HG03521 (cell line): ENCODE measurements at regions not wholly inside any gene's neighbourhood (a gene's known extent, or its start where the extent isn't known, plus 50 kb on each side); places are given as distances from the start of the nearest gene placed in this dataset.
"Not testable (repeated sequence)": the region's sequence is repeated elsewhere in the genome, so short reads cannot be mapped to it uniquely, and the experiment has no call there.

Experiments used
- ATAC-seq: cut with Tn5 transposase; IDR thresholded peaks from one replicate; pipeline ENCODE4 v1.9.1; 2021; ENCODE audit warnings: mild to moderate bottlenecking, moderate library complexity; ENCODE audit not compliant: unreplicated experiment

DNA sequence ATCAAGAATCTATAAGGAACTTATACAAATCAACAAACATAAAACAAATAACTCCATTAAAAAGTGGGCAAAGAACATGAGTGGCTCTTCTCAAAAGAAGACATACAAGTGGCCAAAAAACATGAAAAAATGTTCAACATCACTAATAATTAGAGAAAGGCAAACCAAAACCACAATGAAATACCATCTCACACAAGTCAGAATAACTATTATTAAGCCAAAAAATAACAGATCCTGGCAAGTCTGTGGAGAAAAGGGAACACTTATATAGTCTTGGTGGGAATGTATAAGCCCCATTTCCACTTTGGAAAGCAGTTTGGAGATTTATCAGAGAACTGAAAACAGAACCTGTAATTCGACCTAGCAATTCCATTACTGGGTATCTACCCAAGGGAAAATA, 921.0 kb downstream of the KCNA4 start:
- ATAC-seq, result no peak

DNA sequence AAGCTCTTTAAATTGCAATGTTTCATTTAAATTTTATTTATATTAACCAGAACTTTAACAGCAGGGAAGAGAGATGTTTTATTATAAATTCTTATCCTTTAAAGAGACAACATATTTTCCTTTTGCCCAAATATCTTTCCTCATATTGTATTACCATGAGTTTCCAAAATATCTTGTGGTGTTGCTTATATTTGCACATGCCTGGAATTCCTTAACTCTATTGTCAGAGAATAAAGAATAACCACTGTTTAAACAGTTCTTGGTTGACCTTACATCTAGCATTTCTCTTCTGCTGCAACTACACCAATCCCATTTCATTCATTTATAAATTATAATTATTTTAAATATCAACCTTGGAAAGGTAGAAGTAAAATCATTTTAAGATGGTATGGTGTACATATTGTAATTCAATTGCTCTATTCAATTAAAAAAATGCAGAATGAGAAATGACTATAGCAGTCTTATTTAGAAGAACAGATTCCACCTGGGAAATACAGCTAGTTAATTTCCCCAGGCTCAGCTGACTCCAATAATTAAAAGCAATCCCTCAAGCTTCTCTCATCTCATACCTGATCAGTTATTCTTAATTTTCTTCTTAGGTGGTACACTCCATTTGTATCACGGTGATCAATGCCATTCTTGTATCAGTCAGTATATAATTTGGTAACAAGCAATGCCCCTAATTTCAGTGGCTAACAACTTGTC, 923.3 kb downstream of the KCNA4 start:
- ATAC-seq, result no peak

DNA sequence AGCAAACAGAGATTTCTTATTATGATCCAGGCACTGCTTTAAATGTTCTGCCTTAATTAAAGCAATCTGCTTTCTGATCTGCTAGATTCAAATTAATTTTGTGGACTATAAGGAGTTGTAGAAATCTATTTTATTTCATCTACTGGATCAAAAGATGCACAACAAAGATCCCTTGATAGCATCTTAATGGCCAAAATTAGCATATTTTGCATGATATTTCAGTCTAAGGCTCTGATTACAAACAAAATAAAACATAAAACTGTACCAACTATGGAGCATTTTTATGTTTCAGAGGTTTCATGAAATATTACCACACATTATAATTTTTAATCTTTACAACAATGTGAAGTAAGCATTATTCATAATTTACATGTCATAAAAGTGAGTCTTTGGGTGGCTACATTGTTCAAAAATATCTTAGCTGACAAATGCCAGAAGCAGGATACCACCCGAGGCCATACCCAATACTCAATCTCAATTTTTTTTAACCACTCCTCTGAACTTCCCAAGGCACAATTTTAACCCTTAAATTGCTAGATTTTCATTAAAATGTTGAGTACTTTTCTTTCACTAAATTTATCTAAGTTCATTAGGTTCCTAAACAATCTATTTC, 929.5 kb downstream of the KCNA4 start:
- ATAC-seq, result no peak

DNA sequence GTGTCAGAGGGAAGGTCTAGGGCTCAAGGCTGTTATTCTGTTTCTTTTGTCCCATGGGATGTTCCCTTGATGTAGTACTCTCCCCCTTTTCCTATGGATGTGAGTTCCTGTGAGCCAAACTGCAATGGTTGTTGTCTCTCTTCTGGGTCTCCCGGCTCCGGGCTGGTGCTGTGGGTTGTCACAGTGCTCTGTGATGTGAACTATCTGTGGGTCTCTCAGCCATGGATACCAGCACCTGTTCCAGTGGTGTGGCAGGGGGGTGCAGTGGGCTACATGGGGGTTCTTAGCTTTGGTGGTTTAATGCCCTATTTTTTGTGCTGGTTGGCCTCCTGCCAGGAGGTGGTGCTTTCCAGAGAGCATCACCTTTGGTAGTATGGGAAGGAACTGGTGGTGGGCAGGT, 941.1 kb downstream of the KCNA4 start:
- ATAC-seq, result no peak

DNA sequence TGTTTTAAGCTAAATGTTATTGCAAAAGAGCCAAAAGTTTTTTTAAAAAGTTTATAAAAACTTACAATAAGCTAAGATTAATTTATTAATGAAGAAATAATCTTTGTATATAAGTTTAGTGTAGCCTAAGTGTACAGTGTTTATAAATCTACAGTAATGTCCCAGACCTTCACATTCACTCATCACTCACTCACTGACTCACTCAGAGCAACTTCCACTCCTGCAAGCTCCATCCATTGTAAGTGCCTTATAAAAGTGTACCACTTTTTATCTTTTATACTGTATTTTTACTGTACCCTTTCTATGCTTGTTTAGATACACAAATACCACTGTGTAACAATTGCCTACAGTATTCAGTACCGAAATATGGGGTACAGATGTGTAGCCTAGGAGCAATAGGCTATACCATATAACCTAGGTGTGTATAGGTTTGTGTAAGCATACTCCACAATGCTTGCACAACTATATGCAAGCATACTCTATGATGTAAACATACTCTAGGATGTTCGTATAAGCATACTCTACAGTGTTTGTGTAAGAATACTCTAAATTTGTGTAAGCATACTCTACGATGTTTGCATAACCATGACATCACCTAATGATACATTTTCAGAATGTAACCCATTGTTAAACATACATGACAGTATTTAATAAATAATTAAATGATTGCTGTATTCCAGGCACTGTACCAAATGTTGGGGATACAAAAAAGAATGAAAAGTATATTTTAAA, 953.0 kb downstream of the KCNA4 start:
- ATAC-seq, result no peak

DNA sequence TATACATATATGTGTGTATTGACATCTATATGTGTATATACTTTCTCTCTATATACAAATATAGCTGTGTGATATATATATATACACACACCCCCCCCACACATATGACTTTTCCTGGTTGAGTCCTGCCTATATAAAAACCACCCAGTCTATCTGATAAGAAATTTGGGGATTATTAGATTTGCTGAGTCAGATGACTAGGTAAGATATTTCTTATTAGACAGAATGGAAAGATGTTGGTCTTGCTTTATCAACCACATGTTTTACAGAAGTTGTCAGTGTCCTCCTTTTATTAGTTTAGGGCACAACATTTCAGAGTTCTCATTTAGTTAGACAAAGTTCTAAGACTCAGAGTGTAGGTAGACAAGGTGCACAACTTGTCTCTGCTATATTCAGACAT, 953.3 kb downstream of the METTL15 start:
- no peak for ATAC-seq

DNA sequence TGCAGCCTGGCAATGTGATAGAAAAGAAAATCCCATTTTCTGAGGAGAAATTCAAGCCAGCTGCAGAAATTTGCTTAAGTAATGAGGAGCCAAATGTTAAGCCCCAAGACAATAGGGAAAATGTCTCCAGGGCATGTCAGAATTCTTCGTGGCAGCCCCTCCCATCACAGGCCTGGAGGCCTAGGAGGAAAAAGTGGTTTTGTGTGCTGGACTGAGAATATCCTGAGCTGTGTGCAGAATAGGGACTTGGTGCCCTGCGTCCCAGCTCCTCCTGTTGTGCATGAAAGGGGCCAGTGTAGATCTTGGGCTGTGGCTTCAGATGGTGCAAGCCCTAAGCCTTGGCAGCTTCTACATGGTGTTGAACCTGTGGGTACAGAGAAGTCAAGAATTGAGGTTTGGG, 948.3 kb downstream of the METTL15 start:
- not testable (repeated sequence) for ATAC-seq

DNA sequence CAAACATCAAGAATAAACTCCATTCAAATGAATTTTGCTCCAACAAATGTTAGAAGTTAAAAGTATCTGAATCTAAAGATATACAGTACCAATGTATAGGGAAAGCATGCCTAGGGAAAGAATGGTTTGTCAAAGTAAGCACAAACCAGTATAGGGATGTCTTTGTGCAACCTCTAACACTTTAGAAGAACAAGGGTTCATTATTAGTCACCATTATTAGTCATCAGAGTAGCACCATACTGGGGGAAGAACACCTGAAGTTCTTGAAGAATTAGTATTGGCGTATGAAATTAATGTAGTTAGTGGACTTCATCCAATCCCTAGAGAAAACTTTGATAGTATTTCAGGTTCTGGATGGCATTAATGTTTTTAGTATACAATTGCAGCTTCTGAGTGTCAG, 943.7 kb downstream of the METTL15 start:
- no peak for ATAC-seq

DNA sequence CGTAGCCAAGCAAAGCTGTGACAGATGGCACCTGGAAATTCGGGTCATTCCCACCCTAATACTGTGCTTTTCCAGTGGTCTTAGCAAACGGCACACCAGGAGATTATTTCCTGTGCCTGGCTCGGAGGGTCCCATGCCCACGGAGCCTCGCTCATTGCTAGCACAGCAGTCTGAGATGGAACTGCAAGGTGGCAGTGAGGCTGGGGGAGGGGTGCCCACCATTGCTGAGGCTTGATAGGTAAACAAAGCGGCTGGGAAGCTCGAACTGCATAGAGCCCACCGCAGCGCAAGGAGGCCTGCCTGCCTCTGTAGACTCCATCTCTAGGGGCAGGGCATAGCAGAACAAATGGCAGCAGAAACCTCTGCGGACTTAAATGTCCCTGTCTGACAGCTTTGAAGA, 942.8 kb downstream of the METTL15 start:
- not testable (repeated sequence) for ATAC-seq

DNA sequence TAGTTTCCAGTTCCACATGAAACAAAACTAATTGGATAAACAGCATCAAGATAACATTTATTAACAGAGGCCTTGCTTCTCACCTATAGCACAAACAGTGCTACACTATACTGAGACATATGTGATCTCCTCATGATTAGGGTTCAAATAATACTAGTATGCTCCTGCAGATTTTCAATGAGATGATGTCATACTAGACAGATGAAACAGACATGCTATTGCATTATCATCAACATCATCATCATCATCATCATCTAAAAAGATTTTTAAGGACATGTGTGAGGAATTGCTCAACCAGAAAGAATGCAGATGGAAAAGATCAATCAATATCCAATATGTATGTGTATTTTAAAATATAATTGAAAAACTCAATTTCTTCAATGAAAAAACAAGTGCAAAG, 932.3 kb downstream of the METTL15 start:
- ATAC-seq, result no peak

DNA sequence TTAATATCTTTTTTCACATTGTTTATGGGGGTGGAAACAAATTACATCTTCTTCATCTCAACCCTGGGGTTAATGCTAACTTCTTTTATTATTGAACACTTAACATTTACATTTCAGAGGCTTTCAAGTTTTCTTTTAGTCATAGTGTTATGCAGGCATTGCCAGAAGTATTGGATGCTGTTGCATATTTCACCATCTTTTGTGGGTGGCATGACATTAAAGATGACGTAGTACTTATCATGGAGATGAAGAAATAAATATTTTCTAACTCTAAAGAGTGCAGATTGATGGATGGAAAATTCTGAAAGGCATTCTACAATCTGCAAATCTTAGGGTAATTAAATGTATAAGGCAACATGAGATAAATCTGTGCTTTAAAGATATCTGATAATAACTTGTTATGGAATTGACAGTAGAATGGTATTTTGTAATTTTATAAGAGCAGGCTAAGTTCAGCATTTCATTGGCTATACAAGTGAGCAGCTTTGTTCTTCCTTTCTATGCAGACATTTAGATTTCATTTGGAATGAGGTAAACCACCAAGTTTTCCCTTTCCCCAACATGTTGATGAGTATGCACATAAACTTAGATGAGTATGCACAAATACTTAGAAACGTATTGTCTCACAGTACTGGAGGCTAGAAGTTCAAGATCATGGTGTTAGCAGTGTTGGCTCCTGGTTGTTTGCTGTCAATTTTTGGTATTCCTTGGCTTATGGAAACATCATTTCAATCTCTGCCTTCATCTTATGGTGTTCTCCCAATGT, 924.4 kb downstream of the METTL15 start:
- no peak for ATAC-seq

DNA sequence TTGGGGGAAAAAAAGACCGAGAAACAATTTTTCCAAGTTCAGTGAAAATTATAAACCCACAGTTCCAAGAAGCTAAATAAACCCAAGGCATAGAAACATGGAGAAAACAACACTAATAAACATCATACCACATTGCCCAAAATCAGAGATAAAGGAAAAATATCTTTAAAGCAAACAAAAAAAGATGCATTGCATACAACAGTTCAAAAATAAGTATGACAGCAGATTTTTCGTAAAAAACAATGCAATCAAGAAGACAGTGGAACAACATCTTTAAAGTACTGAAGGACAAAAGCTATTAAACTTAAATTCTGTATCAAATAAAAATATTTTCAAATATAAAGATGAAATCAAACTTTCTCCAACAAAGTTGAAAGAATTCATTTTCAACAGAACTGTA, 921.3 kb downstream of the METTL15 start:
- ATAC-seq, result no peak

DNA sequence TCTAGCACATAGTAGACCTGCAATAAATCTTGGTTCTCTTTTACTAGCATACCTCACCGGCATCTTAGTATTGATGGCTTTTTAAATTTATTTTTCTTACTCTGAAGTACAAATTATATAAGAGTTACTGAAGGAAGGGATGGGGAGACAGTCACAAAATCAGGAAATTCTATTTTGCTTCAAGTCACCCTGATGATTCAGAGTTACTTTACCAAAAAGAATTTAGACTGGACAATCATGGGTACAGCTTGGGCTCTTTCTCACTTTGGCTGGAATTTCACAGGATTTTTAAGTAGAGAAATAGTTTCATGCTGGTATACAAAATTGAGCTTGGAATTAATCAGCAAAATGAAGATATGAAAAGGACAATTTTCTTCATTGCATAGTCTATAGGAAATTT, 919.2 kb downstream of the METTL15 start:
- ATAC-seq, result no peak

DNA sequence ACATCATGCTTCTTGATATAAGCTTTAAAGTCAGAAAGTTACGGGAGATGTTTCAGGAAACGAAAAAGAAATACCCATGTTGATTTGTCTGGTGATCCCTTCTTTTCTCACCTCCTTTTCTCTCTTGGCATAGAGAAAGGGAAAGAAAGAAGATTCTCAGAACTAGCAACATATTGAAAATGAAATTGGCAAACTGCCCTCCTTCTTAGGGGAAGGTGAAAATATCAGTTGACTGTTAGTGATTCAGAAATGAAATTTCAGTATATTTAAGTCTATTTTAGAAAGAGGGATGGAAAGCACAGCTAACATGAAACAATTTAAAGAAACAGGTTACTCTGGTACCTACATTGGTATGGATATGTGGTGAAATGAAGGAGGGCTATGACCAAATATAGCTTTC, 918.1 kb downstream of the METTL15 start:
- ATAC-seq, result no peak

DNA sequence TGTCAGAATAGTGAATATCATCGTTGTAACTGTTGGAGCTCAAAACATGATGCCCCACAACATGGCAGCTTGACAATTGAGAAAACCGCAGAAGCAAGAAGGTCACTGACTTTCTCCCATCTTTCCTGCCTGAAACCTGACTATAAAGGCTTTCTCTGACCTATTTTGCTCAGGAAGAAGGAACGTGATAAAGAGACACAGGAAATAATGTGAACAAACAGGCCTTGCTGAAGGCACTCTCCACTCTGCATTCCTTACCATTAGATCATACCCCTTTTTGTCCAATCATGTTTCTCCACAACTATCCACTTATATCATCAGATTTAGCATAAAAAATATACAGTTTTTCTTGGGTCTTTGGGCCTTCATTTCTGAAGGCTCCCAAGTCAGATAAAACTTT, 916.8 kb downstream of the METTL15 start:
- ATAC-seq, result no peak

DNA sequence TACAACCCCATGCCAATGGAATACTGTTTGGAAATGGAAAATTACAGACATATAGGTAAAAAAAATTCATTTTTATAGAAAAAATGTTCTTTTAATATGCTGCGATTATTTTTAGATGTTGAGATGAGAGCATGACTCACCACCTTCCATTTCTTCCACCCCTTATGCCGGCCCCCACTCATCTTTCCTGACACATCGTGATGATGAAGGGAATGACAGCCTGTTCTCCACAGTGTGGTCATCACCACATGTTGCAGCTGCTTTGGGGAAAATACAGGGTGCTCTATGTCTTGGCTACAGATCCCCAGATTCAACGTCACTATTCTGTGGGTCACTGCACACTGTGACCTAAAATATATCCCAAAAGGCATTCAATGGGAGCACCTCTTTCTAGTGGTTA, 916.2 kb downstream of the METTL15 start:
- no peak for ATAC-seq

DNA sequence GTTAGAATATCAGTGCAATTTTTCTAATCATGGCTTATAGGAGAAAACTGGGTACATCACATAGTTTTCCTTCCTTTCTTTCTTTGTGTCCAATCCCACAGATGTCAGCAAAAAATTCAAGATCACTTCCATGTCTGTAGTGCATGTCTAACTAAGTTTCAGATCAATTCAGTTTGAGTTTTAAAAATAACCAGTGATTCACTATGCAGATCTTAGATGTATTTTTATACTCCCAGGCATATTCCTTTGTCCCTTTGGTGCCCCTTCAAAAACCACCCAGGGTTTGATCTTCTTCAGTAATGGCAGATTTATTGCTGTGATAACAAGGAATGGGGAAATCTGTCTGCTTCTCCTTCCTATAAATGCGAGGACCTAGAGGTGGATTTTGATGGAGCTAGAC, 915.6 kb downstream of the METTL15 start:
- no peak for ATAC-seq

DNA sequence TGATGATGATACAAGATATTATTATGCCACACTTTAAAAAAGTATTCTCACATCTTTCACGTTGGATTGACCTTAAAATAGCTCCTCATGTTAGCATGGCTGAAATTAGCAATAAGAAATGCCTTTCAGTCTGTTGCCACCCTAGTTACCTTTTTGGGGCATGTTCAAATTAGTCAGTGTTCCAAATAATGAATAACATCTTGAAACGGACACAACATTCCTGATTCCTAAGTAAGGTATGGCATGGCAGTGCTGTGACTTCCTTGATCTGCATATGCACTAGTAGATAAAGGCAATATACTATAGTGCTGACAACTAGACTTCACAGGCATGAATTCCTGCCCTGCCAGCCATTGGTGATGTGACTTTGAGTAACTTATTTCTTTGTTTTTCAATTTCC, 914.5 kb downstream of the METTL15 start:
- no peak for ATAC-seq

DNA sequence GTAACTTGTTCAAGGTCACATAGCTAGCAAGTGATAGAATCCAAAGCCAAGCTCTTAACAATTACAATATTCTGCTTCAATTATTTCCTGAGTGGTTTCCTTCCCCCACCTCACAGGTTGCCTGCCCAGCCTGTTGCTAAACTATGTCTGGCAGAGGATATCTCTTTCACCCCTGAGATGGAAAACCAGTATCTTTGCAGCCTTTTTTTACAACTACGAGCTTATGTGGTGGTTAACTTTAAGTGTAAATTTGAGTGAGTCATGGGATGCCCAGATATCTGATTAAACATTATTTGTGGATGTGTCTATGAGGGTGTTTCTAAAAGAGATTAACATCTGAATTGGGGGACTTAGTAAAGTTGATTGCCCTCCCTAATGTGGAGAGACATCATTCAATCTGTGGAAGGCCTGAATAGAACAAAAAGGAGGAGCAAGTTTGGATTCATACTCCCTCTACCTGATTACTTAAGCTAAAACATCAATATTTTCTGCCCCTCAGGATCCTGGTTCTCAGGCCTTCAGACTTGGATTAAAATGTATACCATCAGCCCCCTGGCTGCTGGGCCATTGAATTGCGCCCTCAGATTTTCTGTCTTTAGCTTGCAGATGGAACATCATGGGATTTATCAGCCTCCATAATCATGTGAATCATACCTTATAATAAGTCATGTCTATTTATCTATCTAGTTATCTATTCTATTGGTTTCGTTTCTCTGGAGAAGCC, 911.9 kb downstream of the METTL15 start:
- ATAC-seq, result no peak

DNA sequence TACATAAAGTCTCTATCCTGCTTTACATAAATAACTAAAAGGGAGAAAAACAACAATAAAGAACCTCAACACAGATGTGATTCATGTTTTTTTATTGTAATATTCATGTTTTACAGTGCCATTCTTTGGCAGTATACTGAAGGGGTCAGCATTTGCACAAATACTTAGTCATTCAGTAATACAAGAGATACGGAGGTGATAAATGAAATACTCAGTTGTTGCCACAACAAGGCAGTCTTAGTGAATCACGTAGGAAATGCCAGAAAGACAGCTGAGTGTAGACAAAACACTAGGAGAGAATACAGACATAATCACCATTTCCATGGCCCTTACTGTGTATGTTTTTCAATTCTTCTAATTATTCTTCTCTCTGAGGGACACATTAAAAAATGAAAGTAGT, 910.4 kb downstream of the METTL15 start:
- ATAC-seq, result no peak

DNA sequence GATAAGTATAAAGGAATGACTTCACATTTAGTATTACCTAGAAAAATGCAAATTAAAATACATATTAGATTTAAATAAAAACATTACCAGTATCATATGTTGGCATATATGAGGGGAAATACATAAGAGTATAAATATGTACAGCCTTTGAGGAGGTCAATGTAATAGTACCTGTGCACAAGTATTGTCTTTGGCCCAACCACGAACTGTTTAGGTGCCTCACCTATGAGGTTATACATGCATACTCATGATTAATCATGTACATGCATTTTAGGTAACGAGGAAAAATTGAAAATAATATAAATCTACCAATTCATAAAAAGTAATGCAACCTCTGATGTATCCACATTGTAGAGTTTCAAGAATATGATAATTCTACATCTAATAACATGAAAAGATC, 909.8 kb downstream of the METTL15 start:
- ATAC-seq, result no peak
